ENCODE measurements at regions not wholly inside any gene's neighbourhood (a gene's known extent, or its start where the extent isn't known, plus 50 kb on each side); places are given as distances from the start of the nearest gene placed in this dataset.

DNA sequence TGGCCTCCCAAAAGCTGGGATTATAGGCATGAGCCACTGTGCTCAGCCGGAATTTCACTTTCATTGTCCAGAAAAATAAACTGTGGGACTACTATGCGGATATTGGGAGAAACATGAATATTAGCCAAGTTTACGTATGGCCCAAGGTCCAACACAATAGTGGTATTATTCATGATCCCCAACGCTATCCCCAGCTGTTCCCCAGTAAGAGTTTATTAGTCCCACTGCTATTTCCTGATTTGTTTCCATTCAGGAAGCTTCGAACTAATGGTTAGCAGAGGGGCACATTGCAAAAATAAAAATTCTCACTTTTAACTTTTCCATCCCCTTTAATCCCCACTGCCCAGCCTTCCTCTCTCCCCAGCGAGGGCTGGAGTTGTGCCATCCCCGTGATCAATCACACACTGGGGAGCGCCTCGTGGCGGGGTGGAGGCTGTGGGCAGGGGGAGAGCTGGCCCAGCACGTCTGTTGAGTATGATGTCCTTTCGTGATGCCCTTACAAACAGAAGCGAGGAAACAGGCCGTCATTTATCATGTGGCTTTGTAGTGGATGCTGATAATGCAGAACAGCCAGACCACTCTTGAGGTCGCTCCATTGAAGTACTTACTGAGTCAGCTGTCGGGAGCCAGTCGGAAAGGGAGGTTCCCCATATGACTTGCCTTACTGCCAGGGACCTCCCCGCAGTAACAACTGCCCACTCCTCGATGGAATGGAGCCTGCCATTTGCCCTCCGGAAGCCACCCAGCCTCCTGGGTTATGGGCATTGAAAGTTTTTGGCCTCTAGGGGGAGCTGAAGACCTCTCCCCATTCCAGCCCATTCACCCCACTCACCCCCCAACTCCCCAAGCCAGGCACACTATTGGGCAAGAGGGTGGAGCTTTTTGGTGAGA, 117.0 kb downstream of the KDR start:
- Histone ChIP-seq H4K8ac (replicated peaks; ENCODE audit: insufficient read length, low read depth, low read length) (no peak overlapping the region), H3K27ac (ENCODE audit: insufficient read length, low read depth, low read length) (no peak overlapping the region), H3K14ac (ENCODE audit: insufficient read depth, low read length) (no peak overlapping the region), H3T11ph (ENCODE audit: low read length) (no peak overlapping the region), H2BK15ac (ENCODE audit: low read depth, low read length) (no peak overlapping the region), H3K4me2 (ENCODE audit: insufficient read depth, insufficient read length, low read length) (no peak overlapping the region), H2BK120ac (ENCODE audit: low read depth, low read length, poor library complexity, severe bottlenecking) (no peak overlapping the region), H3K79me2 (ENCODE audit: insufficient read depth, low read length) (0 out of 2 replicates have a peak, but pooled peaks cover 2% of the 10 kb centered on the region), H3K56ac (ENCODE audit: insufficient read length, low read depth, low read length) (no peak overlapping the region), H2BK20ac (ENCODE audit: low read depth, low read length, poor library complexity, severe bottlenecking) (no peak overlapping the region), H3K18ac (ENCODE audit: insufficient read length, low read depth, low read length) (no peak overlapping the region), H2BK12ac (ENCODE audit: insufficient read length, low read depth, low read length) (no peak overlapping the region), H4K91ac (ENCODE audit: insufficient read length, low read depth, low read length) (no peak overlapping the region), H4K20me1 (ENCODE audit: control insufficient read depth, insufficient read depth, insufficient read length) (no peaks in the 10 kb centered on the region), H3K27me3 (ENCODE audit: insufficient read depth, low read length) (no peaks in the 10 kb centered on the region), H4K5ac (ENCODE audit: insufficient read length, low read depth, low read length) (no peak overlapping the region), H3K23me2 (ENCODE audit: insufficient read length, low read depth, low read length, poor library complexity, severe bottlenecking) (no peaks in the 10 kb centered on the region), H2AK5ac (ENCODE audit: insufficient read length, low read length) (no peak overlapping the region), H3K4ac (ENCODE audit: low read depth, low read length) (no peak overlapping the region), H3K79me1 (ENCODE audit: insufficient read depth, low read depth, low read length, poor library complexity, severe bottlenecking) (no peaks in the 10 kb centered on the region), H3K9me3 (ENCODE audit: control insufficient read depth, low read depth, low read length) (no peaks in the 10 kb centered on the region), H2AFZ (ENCODE audit: low read length) (no peak overlapping the region), H3K23ac (ENCODE audit: insufficient read length, low read depth, low read length) (no peak overlapping the region), H3K9ac (ENCODE audit: extremely low read depth, insufficient read length, low read length) (no peak overlapping the region), H3K4me1 (ENCODE audit: insufficient read depth, low read length) (no peaks in the 10 kb centered on the region; the same call in 1 of the 2 replicates), H2BK5ac (ENCODE audit: insufficient read length, low read length) (no peak overlapping the region)
- DNase-seq, result peak; percentile 52
- Mint-ChIP-seq H3K27me3 (ENCODE audit: low read depth) (no peaks in the 10 kb centered on the region; the same call in 1 of the 2 replicates), H3K36me3 (ENCODE audit: insufficient read depth in 1 of 3, low read depth in 3 of 3) (peaks cover 0 to 3% (median 0%) of the 10 kb centered on the region in 3 experiments; a peak in 1 of 7 replicates), H3K4me3 (no peak overlapping the region), H3K27ac (no peak overlapping the region), H3K4me1 (peaks cover 17 to 18% of the 10 kb centered on the region in 2 experiments), H3K9me3 (no peaks in the 10 kb centered on the region; a peak in 3 of 5 replicates)
- no CpG with 5 or more reads among the region's 20 CpGs for WGBS (ENCODE audit: extremely low coverage, insufficient read length, low lambda C conversion rate)
- TF ChIP-seq, protein P1, sequence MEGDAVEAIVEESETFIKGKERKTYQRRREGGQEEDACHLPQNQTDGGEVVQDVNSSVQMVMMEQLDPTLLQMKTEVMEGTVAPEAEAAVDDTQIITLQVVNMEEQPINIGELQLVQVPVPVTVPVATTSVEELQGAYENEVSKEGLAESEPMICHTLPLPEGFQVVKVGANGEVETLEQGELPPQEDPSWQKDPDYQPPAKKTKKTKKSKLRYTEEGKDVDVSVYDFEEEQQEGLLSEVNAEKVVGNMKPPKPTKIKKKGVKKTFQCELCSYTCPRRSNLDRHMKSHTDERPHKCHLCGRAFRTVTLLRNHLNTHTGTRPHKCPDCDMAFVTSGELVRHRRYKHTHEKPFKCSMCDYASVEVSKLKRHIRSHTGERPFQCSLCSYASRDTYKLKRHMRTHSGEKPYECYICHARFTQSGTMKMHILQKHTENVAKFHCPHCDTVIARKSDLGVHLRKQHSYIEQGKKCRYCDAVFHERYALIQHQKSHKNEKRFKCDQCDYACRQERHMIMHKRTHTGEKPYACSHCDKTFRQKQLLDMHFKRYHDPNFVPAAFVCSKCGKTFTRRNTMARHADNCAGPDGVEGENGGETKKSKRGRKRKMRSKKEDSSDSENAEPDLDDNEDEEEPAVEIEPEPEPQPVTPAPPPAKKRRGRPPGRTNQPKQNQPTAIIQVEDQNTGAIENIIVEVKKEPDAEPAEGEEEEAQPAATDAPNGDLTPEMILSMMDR (conservative IDR thresholded peaks at IDR 0.05), result peak; percentile 72
